HCT116 (cell line): ENCODE measurements at regions not wholly inside any gene's neighbourhood (a gene's known extent, or its start where the extent isn't known, plus 50 kb on each side); places are given as distances from the start of the nearest gene placed in this dataset.

Experiments used
- ATAC-seq: fragments of 200-7000 bp; cut with Tn5 transposase; 2 replicates; pipeline ENCODE4 v1.9.1; 2020; ENCODE audit warnings: mild to moderate bottlenecking, moderate library complexity
- BruUV-seq: library from RNA; stranded (reverse); fragments of 400-500 nt; replicated peaks from 2 replicates; lab custom pipeline; 2021; lab: Mats Ljungman, UMichigan
- CTCF ChIA-PET: fragments of 300-600 bp; sonication (Branson Sonifier 250); formaldehyde crosslinking; loops from one replicate; lab custom pipeline; 2021; ENCODE audit warnings: antibody characterized with exemption; lab: Charles Lee
- POLR2A ChIA-PET: fragments of 300-600, 350-600 bp; sonication (Branson Sonifier 250); formaldehyde crosslinking; loops from one replicate; lab custom pipeline; 2021; ENCODE audit warnings: antibody characterized with exemption; lab: Charles Lee
- RAD21 ChIA-PET, 2 experiments: fragments of 300-600 bp; sonication (Branson Sonifier 250); formaldehyde crosslinking; loops; one replicate each; lab custom pipeline; 2023; ENCODE audit warnings: low total read pairs in 2 of 2; ENCODE audit not compliant: uncharacterized antibody in 2 of 2, unreplicated experiment in 2 of 2, low non-redundant PET in 1 of 2; lab: Charles Lee
- DNase-seq: peaks from one replicate; pipeline ENCODE4 v3.0.0-alpha.2; 2010; ENCODE audit warnings: low read depth, low spot score
- H2AFZ ChIP-seq: fragments of 200-600 bp; shearing (Covaris generic), sonication (generic); 2 replicates; pipeline ENCODE4 v1.6.1; 2017; ENCODE audit warnings: low read depth, mixed run types, mixed read lengths, antibody characterized with exemption, low read length; ENCODE audit not compliant: poor library complexity, severe bottlenecking
- H3K27ac ChIP-seq: 2 replicates; pipeline ENCODE4 v1.5.1; 2012; ENCODE audit warnings: low read depth, low read length
- H3K27me3 ChIP-seq: fragments of 200-600 bp; sonication (generic); 2 replicates; pipeline ENCODE4 v1.6.1; 2016; ENCODE audit warnings: mixed run types, low read length, mixed read lengths; ENCODE audit not compliant: insufficient read depth
- H3K36me3 ChIP-seq, 2 experiments: fragments of 200-500 bp in 1 of 2; fragments of 200-600 bp in 1 of 2; sonication (Bioruptor generic) in 1 of 2; sonication (generic) in 1 of 2; 2 replicates each; pipeline versions ENCODE4 v1.5.1 to v1.6.1; 2014 to 2016; ENCODE audit warnings: low read length in 2 of 2, inconsistent platforms in 1 of 2, mixed read lengths in 1 of 2, mixed run types in 1 of 2; ENCODE audit not compliant: insufficient read depth in 2 of 2, control insufficient read depth in 1 of 2
- H3K4me1 ChIP-seq, 2 experiments: fragments of 200-600 bp in 1 of 2; sonication (generic) in 1 of 2; 2 replicates each; pipeline versions ENCODE4 v1.5.1 to v1.6.1; 2012 to 2017; ENCODE audit warnings: low read length in 2 of 2, inconsistent platforms in 1 of 2, mild to moderate bottlenecking in 1 of 2, mixed read lengths in 1 of 2, mixed run types in 1 of 2, moderate library complexity in 1 of 2; ENCODE audit not compliant: insufficient read depth in 2 of 2, control insufficient read depth in 1 of 2
- H3K4me2 ChIP-seq: fragments of 200-600 bp; sonication (generic); 2 replicates; pipeline ENCODE4 v1.6.1; 2017; ENCODE audit warnings: mixed run types, low read length, mixed read lengths
- H3K4me3 ChIP-seq, 2 experiments: fragments of 200-600 bp in 1 of 2; sonication (generic) in 1 of 2; replicated peaks in 1 of 2; 2 replicates each; pipeline ENCODE4 v1.5.1; 2011 to 2016; ENCODE audit warnings: low read length in 2 of 2, control low read depth in 1 of 2, low read depth in 1 of 2, mild to moderate bottlenecking in 1 of 2, mixed read lengths in 1 of 2, mixed run types in 1 of 2
- H3K79me2 ChIP-seq: fragments of 200-600 bp; sonication (generic); 2 replicates; pipeline ENCODE4 v1.6.1; 2017; ENCODE audit warnings: mild to moderate bottlenecking, mixed run types, low read length, moderate library complexity, mixed read lengths; ENCODE audit not compliant: insufficient read depth
- H3K9ac ChIP-seq: fragments of 200-600 bp; sonication (generic); 2 replicates; pipeline ENCODE4 v1.6.1; 2016; ENCODE audit warnings: low read length, mixed read lengths
- H3K9me2 ChIP-seq: fragments of 200-600 bp; sonication (generic), shearing (Covaris generic); 2 replicates; pipeline ENCODE4 v1.6.1; 2017; ENCODE audit warnings: mixed run types, mild to moderate bottlenecking, moderate library complexity; ENCODE audit not compliant: insufficient read depth
- H3K9me3 ChIP-seq, 2 experiments: fragments of 200-500 bp in 1 of 2; fragments of 200-600 bp in 1 of 2; sonication (Bioruptor generic) in 1 of 2; sonication (generic) in 1 of 2; 2 replicates each; pipeline ENCODE4 v1.6.1; 2014 to 2017; ENCODE audit warnings: low read length in 2 of 2, mixed read lengths in 2 of 2, inconsistent platforms in 1 of 2, low read depth in 1 of 2, mild to moderate bottlenecking in 1 of 2, mixed run types in 1 of 2, moderate library complexity in 1 of 2; ENCODE audit not compliant: control insufficient read depth in 1 of 2, insufficient read depth in 1 of 2
- H4K20me1 ChIP-seq: fragments of 200-600 bp; sonication (generic), shearing (Covaris generic); 2 replicates; pipeline ENCODE4 v1.6.1; 2017; ENCODE audit warnings: mixed run types, mild to moderate bottlenecking, moderate library complexity; ENCODE audit not compliant: insufficient read depth
- ELF1 ChIP-seq: IDR thresholded peaks from 2 replicates; pipeline ENCODE4 v1.6.1; 2012; ENCODE audit warnings: low read depth, borderline replicate concordance
- FOSL1 ChIP-seq: IDR thresholded peaks from 2 replicates; pipeline ENCODE4 v1.6.1; 2012; ENCODE audit warnings: low read depth
- JUND ChIP-seq: IDR thresholded peaks from 2 replicates; pipeline ENCODE4 v1.6.1; 2012
- POLR2A ChIP-seq: IDR thresholded peaks from 2 replicates; pipeline ENCODE4 v1.7.0; 2011; ENCODE audit warnings: borderline replicate concordance; ENCODE audit not compliant: insufficient read depth, insufficient read length; ENCODE audit errors: extremely low read depth
- YY1 ChIP-seq: IDR thresholded peaks from 2 replicates; pipeline ENCODE4 v1.6.1; 2011; ENCODE audit warnings: low read length, low read depth, moderate library complexity, mild to moderate bottlenecking; ENCODE audit not compliant: insufficient replicate concordance; ENCODE audit errors: extremely low read depth
- ZBTB33 ChIP-seq: IDR thresholded peaks from 2 replicates; pipeline ENCODE4 v1.6.1; 2011; ENCODE audit warnings: mild to moderate bottlenecking, low read length, moderate library complexity; ENCODE audit not compliant: insufficient replicate concordance; ENCODE audit errors: extremely low read depth
- intact Hi-C: fragments of 100-400 bp; cut with micrococcal nuclease; formaldehyde crosslinking; loops from 2 replicates; pipeline ENCODE4 v1.10.0; 2022
- TF ChIP-seq, protein P1 (sequence below), 3 experiments: fragments of 200-600 bp in 1 of 3; sonication (generic) in 1 of 3; IDR thresholded peaks in 2 of 3; conservative IDR thresholded peaks in 1 of 3; 2 replicates each; pipeline ENCODE4 v1.5.1; 2012 to 2017; ENCODE audit warnings: low read depth in 2 of 3, low read length in 2 of 3, antibody characterized with exemption in 1 of 3, borderline replicate concordance in 1 of 3, control low read depth in 1 of 3, mild to moderate bottlenecking in 1 of 3, mixed read lengths in 1 of 3, mixed run types in 1 of 3, moderate library complexity in 1 of 3; ENCODE audit not compliant: insufficient read depth in 1 of 3

DNA sequence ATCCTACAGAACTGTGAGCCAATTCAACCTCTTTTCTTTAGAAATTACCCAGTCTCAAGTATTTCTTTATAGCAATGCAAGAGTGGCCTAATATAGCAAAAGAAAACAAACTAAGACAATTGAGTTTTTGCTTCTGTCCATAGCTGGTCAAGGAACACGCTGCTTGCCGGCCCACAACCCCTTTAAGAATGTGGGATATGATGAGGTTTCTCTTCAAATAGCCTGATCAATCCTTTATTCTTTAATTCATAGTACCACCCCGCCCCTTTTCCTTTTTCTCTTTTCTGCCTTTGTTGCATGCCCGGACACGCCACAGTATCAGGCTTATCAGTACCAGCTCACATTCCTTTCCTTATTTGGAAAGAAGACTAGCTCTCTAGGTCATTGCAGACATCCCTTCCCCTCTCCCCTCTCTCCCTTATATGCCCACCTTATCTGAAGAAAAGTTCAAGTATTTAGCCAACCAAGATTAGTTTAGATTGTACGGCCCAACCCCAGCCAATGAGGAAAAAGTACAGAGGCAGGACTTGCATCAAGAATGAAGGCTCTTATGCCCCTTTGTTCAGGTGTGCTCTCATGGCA lies 404.5 kb downstream of the OCA2 start:
- ChIA-PET POLR2A (no interaction called here), RAD21 (no interaction called here), CTCF (no interaction called here)
- intact Hi-C loops: no loop called here
- Histone ChIP-seq H4K20me1 (no peaks in the 10 kb centered on the region), H3K36me3 (no peaks in the 10 kb centered on the region), H3K9me2 (no peaks in the 10 kb centered on the region), H3K4me2 (no peak overlapping the region), H3K4me1 (no peaks in the 10 kb centered on the region), H3K79me2 (no peaks in the 10 kb centered on the region), H3K27me3 (no peaks in the 10 kb centered on the region), H3K4me3 (no peak overlapping the region), H2AFZ (no peak overlapping the region), H3K9me3 (peaks cover 13 to 58% of the 10 kb centered on the region in 2 experiments; a peak in 2 of 4 replicates), H3K9ac (no peak overlapping the region), H3K27ac (no peak overlapping the region)
- no TSS peak for BruUV-seq
- TF ChIP-seq ELF1 (no peak), FOSL1 (no peak), ZBTB33 (no peak)
- DNase-seq (no peak), ATAC-seq (no peak)

GRCh38 chr15:27693280-27693679 lies 405.8 kb downstream of the OCA2 start:
- BruUV-seq: no TSS peak
- Histone ChIP-seq H3K36me3 (no peaks in the 10 kb centered on the region), H3K27ac (no peak overlapping the region), H2AFZ (no peak overlapping the region), H3K9me2 (no peaks in the 10 kb centered on the region), H3K79me2 (no peaks in the 10 kb centered on the region), H3K27me3 (no peaks in the 10 kb centered on the region), H3K9me3 (peaks cover 16 to 51% of the 10 kb centered on the region in 2 experiments; a peak in 2 of 4 replicates), H4K20me1 (no peaks in the 10 kb centered on the region), H3K4me3 (no peak overlapping the region)
- ChIA-PET CTCF (no interaction called here), POLR2A (no interaction called here), RAD21 (no interaction called here)
- intact Hi-C loops: no loop called here
- ATAC-seq: no peak
- no peak for DNase-seq
- TF ChIP-seq, protein P1, sequence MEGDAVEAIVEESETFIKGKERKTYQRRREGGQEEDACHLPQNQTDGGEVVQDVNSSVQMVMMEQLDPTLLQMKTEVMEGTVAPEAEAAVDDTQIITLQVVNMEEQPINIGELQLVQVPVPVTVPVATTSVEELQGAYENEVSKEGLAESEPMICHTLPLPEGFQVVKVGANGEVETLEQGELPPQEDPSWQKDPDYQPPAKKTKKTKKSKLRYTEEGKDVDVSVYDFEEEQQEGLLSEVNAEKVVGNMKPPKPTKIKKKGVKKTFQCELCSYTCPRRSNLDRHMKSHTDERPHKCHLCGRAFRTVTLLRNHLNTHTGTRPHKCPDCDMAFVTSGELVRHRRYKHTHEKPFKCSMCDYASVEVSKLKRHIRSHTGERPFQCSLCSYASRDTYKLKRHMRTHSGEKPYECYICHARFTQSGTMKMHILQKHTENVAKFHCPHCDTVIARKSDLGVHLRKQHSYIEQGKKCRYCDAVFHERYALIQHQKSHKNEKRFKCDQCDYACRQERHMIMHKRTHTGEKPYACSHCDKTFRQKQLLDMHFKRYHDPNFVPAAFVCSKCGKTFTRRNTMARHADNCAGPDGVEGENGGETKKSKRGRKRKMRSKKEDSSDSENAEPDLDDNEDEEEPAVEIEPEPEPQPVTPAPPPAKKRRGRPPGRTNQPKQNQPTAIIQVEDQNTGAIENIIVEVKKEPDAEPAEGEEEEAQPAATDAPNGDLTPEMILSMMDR (IDR thresholded peaks at IDR 0.05 in 2 of 3, conservative IDR thresholded peaks at IDR 0.05 in 1 of 3; ENCODE audit: borderline replicate concordance in 1 of 3, insufficient read depth in 1 of 3, low read depth in 2 of 3, low read length in 2 of 3): no peak
- TF ChIP-seq YY1: no peak
- TF ChIP-seq JUND: no peak
- no peak for TF ChIP-seq POLR2A
- TF ChIP-seq, all 23 proteins: peak for 0
- H3K4me1 ChIP-seq: no peaks in the 10 kb centered on the region
- H3K9ac ChIP-seq: no peak overlapping the region
- no peak overlapping the region for H3K4me2 ChIP-seq
